ENCODE measurements at regions not wholly inside any gene's neighbourhood (a gene's known extent, or its start where the extent isn't known, plus 50 kb on each side); places are given as distances from the start of the nearest gene placed in this dataset.

DNA sequence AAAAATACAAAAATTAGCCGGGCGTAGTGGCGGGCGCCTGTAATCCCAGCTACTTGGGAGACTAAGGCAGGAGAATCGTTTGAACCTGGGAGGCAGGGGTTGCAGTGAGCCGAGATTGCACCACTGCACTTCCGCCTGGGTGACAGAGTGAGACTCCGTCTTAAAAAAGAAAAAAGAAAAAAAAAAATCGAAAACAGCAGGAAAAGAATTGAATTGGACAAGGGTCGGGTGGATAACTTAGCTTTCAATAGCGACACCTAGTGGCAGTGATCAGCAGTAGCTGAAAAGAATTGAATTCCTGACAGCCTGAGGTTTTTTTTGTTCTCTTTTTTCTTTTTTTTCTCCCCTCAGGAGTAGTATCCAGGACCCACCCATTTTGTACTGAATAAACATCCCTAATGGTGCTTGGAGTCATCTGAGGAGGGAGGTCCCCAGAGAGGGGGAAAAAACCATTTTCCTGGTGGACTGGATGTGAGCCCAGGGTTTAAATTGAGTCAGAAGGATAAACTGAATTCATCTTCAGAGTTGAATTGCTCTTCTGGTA, 55.1 kb downstream of the CYCS start:
- Histone ChIP-seq H3K27me3 (ENCODE audit: control insufficient read depth in 1 of 2, insufficient read depth in 2 of 2, low read length in 2 of 2) (no peaks in the 10 kb centered on the region), H3K4me3 (ENCODE audit: low read depth in 1 of 2, low read length in 2 of 2) (peak overlapping the region in 1 of 2 donors; percentile 19), H3K9me3 (ENCODE audit: control insufficient read depth in 2 of 2, insufficient read depth in 1 of 2, low read depth in 1 of 2, low read length in 1 of 2) (no peaks in the 10 kb centered on the region), H3K36me3 (ENCODE audit: control insufficient read depth in 2 of 2, insufficient read depth in 2 of 2, low read length in 1 of 2) (no peaks in the 10 kb centered on the region), H3K4me1 (ENCODE audit: control insufficient read depth in 2 of 2, insufficient read depth in 2 of 2, low read length in 1 of 2) (no peaks in the 10 kb centered on the region), H3K27ac (ENCODE audit: low read depth in 2 of 2, low read length in 1 of 2) (no peak overlapping the region)
- 7 to 14% methylated on average over 11 of the region's 11 CpGs for WGBS, 2 donors

DNA sequence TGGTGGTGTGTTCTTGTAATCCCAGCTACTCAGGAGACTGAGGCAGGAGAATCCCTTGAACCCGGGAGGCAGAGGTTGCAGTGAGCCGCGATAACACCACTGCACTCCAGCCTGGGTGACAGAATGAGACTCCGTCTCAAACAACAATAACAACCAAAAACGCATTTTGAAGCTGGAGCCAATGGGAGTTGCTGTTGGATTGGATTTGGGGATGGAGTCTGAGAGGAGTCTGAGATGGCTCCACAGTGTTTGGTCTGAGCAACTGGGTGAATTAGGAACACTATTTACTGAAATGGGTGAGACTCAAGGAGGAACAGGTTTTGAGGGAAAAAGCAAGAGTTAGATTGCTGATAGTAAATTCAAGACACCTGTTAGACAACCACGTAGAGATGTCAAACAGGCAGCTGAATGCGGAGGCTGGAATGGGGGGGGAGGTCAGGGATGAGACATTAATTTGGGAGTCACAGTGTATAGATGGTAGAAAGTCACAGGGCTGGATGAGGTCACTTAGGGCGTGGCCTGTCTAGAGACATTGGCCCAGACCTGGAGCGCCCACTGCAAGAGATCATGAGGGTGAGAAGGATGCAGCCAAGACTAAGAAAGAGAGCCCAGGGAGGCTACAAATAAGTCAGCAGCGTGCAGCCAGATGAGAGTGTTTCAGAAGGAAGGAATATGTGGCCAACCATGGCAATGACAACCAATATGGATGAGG, 56.4 kb downstream of the CYCS start:
- Histone ChIP-seq H3K27me3 (ENCODE audit: control insufficient read depth in 1 of 2, insufficient read depth in 2 of 2, low read length in 2 of 2) (no peaks in the 10 kb centered on the region), H3K36me3 (ENCODE audit: control insufficient read depth in 2 of 2, insufficient read depth in 2 of 2, low read length in 1 of 2) (no peaks in the 10 kb centered on the region), H3K4me3 (ENCODE audit: low read depth in 1 of 2, low read length in 2 of 2) (no peak overlapping the region), H3K27ac (ENCODE audit: low read depth in 2 of 2, low read length in 1 of 2) (no peak overlapping the region), H3K9me3 (ENCODE audit: control insufficient read depth in 2 of 2, insufficient read depth in 1 of 2, low read depth in 1 of 2, low read length in 1 of 2) (no peaks in the 10 kb centered on the region), H3K4me1 (ENCODE audit: control insufficient read depth in 2 of 2, insufficient read depth in 2 of 2, low read length in 1 of 2) (no peaks in the 10 kb centered on the region)
- WGBS, 2 donors: 86 to 87% methylated on average over 10 of the region's 10 CpGs

DNA sequence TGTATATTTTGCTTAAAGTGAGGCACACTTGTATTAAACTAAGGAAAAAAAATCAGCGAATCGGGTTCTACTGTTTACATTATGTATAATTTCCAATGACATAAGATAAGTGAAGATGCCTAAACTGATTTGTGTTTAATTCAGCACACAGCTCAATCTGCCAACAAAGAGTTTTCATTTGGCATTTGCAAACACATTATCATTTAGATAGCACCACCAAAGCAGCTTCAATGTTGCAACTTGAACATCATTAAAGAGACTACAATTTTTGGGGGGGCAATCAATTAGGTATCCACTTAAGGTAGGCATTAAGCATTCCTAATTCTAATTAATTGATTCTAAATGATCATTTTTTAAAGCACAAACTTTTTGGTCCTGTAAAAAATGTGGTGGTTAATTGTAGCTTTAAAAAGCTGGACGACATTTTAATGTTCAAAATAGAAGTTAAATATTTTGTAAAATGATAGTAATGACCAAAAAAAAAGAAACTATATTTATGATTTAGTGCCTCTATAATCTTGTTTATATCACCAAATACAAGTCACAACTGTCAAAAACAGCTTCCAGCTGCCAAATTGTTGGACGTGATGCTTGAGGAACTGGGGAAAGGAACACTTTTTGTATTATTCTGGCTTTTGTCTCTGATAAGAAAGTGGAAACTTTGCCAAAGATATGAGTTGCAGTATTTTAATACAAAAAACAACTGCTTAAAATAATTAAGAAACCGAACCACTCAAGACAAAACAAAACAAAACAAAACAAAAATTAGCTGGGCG, 57.1 kb downstream of the CYCS start:
- no peaks in the 10 kb centered on the region for H3K27me3 ChIP-seq (ENCODE audit: control insufficient read depth in 1 of 2, insufficient read depth in 2 of 2, low read length in 2 of 2)
- H3K4me3 ChIP-seq (ENCODE audit: low read depth in 1 of 2, low read length in 2 of 2): no peak overlapping the region
- WGBS, 2 donors: 62 to 70% methylated on average over 6 of the region's 6 CpGs
- no peak overlapping the region for H3K27ac ChIP-seq (ENCODE audit: low read depth in 2 of 2, low read length in 1 of 2)
- H3K36me3 ChIP-seq (ENCODE audit: control insufficient read depth in 2 of 2, insufficient read depth in 2 of 2, low read length in 1 of 2): no peaks in the 10 kb centered on the region
- H3K4me1 ChIP-seq (ENCODE audit: control insufficient read depth in 2 of 2, insufficient read depth in 2 of 2, low read length in 1 of 2): no peaks in the 10 kb centered on the region
- H3K9me3 ChIP-seq (ENCODE audit: control insufficient read depth in 2 of 2, insufficient read depth in 1 of 2, low read depth in 1 of 2, low read length in 1 of 2): no peaks in the 10 kb centered on the region

DNA sequence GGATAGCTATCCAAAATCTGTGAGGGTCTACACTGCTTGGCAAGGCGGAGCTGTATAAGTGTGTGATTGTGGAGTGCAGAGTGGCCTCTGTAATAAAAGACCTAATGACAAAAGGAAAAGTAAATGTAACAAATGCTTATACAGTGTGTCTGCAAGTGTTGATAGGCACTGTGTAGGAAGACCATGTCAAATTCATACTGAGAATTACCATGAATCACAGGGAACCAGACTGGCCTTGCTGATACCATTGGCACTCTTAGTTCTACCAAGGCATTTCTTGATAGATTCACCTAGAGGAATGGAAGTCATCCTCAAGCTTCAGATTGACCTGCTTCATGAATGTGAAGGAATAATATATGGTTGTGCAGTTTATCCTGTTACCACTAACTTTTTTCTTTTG, 58.8 kb downstream of the CYCS start:
- WGBS, 2 donors: 97% methylated on average over 1 of the region's 1 CpG
- Histone ChIP-seq H3K4me3 (ENCODE audit: low read depth in 1 of 2, low read length in 2 of 2) (no peak overlapping the region), H3K4me1 (ENCODE audit: control insufficient read depth in 2 of 2, insufficient read depth in 2 of 2, low read length in 1 of 2) (no peaks in the 10 kb centered on the region), H3K27me3 (ENCODE audit: control insufficient read depth in 1 of 2, insufficient read depth in 2 of 2, low read length in 2 of 2) (no peaks in the 10 kb centered on the region), H3K36me3 (ENCODE audit: control insufficient read depth in 2 of 2, insufficient read depth in 2 of 2, low read length in 1 of 2) (no peaks in the 10 kb centered on the region), H3K9me3 (ENCODE audit: control insufficient read depth in 2 of 2, insufficient read depth in 1 of 2, low read depth in 1 of 2, low read length in 1 of 2) (no peaks in the 10 kb centered on the region), H3K27ac (ENCODE audit: low read depth in 2 of 2, low read length in 1 of 2) (no peak overlapping the region)

DNA sequence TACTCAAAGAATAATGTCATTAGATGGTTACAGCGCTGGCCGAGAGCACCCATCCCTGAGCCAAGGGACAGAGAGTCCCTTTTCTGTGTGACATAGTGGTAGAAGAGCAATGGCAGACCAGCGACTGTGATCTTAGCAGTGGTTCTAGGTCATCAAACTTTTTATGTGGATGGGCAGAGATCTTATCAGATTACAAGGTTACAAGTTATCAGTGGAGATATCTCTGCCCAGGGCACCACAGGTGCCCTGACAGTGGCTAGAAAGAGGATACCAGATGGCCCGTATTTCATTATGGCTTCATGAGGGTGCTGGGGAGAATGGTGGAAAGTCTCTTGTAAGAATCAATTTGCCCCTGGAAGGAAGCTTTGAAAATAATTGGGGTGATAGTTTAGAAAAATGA, 62.7 kb downstream of the CYCS start:
- Histone ChIP-seq H3K36me3 (ENCODE audit: control insufficient read depth in 2 of 2, insufficient read depth in 2 of 2, low read length in 1 of 2) (no peaks in the 10 kb centered on the region), H3K9me3 (ENCODE audit: control insufficient read depth in 2 of 2, insufficient read depth in 1 of 2, low read depth in 1 of 2, low read length in 1 of 2) (no peaks in the 10 kb centered on the region), H3K27ac (ENCODE audit: low read depth in 2 of 2, low read length in 1 of 2) (no peak overlapping the region), H3K27me3 (ENCODE audit: control insufficient read depth in 1 of 2, insufficient read depth in 2 of 2, low read length in 2 of 2) (no peaks in the 10 kb centered on the region), H3K4me3 (ENCODE audit: low read depth in 1 of 2, low read length in 2 of 2) (no peak overlapping the region), H3K4me1 (ENCODE audit: control insufficient read depth in 2 of 2, insufficient read depth in 2 of 2, low read length in 1 of 2) (no peaks in the 10 kb centered on the region)
- 86 to 87% methylated on average over 4 of the region's 4 CpGs for WGBS, 2 donors

DNA sequence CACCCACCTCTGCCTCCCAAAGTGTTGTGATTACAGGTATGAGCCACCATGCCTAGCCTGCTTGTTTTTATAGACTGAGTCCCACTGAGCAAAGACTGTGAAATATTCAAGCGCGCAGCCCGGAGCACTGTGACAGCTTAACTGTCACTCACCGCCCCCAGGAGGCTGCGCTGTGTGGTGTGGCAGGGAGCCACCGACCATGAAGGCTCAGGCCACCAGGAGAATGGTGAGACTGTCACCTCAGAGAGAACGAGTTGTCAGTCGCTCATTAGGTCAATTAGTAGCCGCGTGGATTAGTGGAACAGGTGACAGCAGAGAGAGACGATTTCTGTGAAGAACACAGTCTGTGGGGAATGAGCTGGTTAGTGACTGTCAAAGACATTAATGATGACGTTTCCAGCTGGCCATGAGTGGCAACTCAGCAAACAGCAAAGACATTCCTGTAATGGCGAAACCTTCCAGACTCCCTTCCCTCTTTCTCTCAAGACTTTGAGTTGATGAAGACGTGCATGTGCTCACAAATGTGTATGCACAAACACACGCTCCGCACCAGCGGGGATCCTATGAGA, 64.5 kb downstream of the CYCS start:
- H3K27ac ChIP-seq (ENCODE audit: low read depth in 2 of 2, low read length in 1 of 2): no peak overlapping the region
- H3K27me3 ChIP-seq (ENCODE audit: control insufficient read depth in 1 of 2, insufficient read depth in 2 of 2, low read length in 2 of 2): no peaks in the 10 kb centered on the region
- WGBS, 2 donors: 81 to 86% methylated on average over 17 of the region's 17 CpGs
- no peaks in the 10 kb centered on the region for H3K9me3 ChIP-seq (ENCODE audit: control insufficient read depth in 2 of 2, insufficient read depth in 1 of 2, low read depth in 1 of 2, low read length in 1 of 2)
- no peaks in the 10 kb centered on the region for H3K4me1 ChIP-seq (ENCODE audit: control insufficient read depth in 2 of 2, insufficient read depth in 2 of 2, low read length in 1 of 2)
- H3K4me3 ChIP-seq (ENCODE audit: low read depth in 1 of 2, low read length in 2 of 2): no peak overlapping the region
- H3K36me3 ChIP-seq (ENCODE audit: control insufficient read depth in 2 of 2, insufficient read depth in 2 of 2, low read length in 1 of 2): no peaks in the 10 kb centered on the region

DNA sequence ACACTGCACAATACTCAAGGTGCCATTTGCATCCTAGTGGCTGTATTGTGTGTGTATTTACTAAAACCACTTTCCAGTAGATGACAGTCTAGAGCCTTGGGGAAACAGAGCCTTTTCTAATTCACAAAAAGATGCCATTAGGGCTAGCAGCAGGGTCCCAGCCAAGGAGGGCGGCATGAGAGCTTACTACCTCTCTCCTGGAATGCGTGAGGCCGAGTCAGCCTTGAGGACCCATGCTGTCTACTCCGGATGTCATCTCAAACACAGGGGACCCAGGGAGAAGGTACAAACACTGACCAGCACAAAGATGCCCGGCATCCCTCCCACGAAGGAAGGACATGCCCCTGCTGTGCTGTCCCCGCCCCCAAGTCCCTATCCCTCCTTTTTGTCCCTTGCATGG, 65.5 kb downstream of the CYCS start:
- Histone ChIP-seq H3K4me1 (ENCODE audit: control insufficient read depth in 2 of 2, insufficient read depth in 2 of 2, low read length in 1 of 2) (no peaks in the 10 kb centered on the region), H3K4me3 (ENCODE audit: low read depth in 1 of 2, low read length in 2 of 2) (no peak overlapping the region), H3K9me3 (ENCODE audit: control insufficient read depth in 2 of 2, insufficient read depth in 1 of 2, low read depth in 1 of 2, low read length in 1 of 2) (no peaks in the 10 kb centered on the region), H3K36me3 (ENCODE audit: control insufficient read depth in 2 of 2, insufficient read depth in 2 of 2, low read length in 1 of 2) (no peaks in the 10 kb centered on the region), H3K27me3 (ENCODE audit: control insufficient read depth in 1 of 2, insufficient read depth in 2 of 2, low read length in 2 of 2) (no peaks in the 10 kb centered on the region), H3K27ac (ENCODE audit: low read depth in 2 of 2, low read length in 1 of 2) (no peak overlapping the region)
- WGBS, 2 donors: 88 to 90% methylated on average over 7 of the region's 7 CpGs

DNA sequence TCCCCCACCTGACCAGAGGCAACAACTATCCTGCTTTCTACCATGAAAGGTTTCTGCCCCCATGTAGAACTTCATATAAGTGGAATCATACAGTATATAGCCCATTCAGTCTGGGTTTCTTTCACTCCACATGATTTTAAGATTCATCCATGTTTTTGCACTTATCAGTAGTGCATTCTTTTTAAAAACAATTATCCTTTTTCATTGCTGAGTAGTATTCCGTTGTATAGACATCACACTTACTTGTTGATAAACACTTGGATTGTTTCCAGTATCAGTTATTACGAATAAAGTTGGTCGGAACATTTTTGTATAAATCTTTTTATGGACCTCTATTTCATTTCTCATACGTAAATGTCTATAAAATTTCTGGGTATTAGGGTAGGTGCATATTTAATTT, 68.7 kb downstream of the CYCS start:
- no peaks in the 10 kb centered on the region for H3K36me3 ChIP-seq (ENCODE audit: control insufficient read depth in 2 of 2, insufficient read depth in 2 of 2, low read length in 1 of 2)

DNA sequence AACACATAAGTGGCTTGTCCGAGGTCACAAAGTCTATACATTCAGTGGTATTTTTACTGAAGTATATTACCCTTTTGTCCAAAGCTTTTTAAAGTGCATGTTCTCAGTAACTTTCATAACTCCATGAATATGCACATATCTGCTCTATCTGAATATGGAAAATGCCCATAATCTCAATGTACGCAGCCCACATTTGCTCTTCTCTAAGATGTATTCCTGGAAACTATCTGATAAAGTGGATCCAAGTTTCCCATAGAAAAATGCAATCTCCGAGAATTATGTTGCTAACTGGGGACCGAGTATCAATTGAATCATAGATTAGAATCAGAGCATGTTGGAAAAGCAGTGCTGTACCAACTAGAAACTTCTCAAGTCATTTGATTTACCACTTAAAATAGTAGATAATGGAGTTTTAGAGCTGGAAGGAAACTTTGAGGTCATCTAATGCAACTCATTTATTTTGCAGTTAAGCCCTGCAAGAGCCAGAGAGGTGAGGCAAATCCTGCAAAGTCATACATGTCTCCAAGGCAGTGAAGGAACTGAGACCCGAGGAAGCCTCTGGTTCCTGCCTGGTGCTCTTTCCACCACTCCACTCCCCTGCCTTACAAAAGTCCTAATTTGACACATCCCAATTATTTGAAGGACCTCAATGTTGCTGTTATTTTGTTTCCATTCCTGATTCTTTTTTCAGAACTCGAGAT, 69.4 kb downstream of the CYCS start:
- no peaks in the 10 kb centered on the region for H3K36me3 ChIP-seq (ENCODE audit: control insufficient read depth in 2 of 2, insufficient read depth in 2 of 2, low read length in 1 of 2)
- no peaks in the 10 kb centered on the region for H3K27me3 ChIP-seq (ENCODE audit: control insufficient read depth in 1 of 2, insufficient read depth in 2 of 2, low read length in 2 of 2)
- H3K4me1 ChIP-seq (ENCODE audit: control insufficient read depth in 2 of 2, insufficient read depth in 2 of 2, low read length in 1 of 2): no peaks in the 10 kb centered on the region
- H3K27ac ChIP-seq (ENCODE audit: low read depth in 2 of 2, low read length in 1 of 2): no peak overlapping the region
- H3K9me3 ChIP-seq (ENCODE audit: control insufficient read depth in 2 of 2, insufficient read depth in 1 of 2, low read depth in 1 of 2, low read length in 1 of 2): no peaks in the 10 kb centered on the region
- H3K4me3 ChIP-seq (ENCODE audit: low read depth in 1 of 2, low read length in 2 of 2): no peak overlapping the region
- WGBS, 2 donors: 79 to 82% methylated on average over 6 of the region's 6 CpGs

More for the DNA sequence above, 68.7 kb downstream of the CYCS start:
- no peaks in the 10 kb centered on the region for H3K4me1 ChIP-seq (ENCODE audit: control insufficient read depth in 2 of 2, insufficient read depth in 2 of 2, low read length in 1 of 2)
- no peak overlapping the region for H3K27ac ChIP-seq (ENCODE audit: low read depth in 2 of 2, low read length in 1 of 2)
- 88 to 93% methylated on average over 4 of the region's 4 CpGs for WGBS, 2 donors
- H3K4me3 ChIP-seq (ENCODE audit: low read depth in 1 of 2, low read length in 2 of 2): no peak overlapping the region
- no peaks in the 10 kb centered on the region for H3K9me3 ChIP-seq (ENCODE audit: control insufficient read depth in 2 of 2, insufficient read depth in 1 of 2, low read depth in 1 of 2, low read length in 1 of 2)
- no peaks in the 10 kb centered on the region for H3K27me3 ChIP-seq (ENCODE audit: control insufficient read depth in 1 of 2, insufficient read depth in 2 of 2, low read length in 2 of 2)

All from esophagus (tissue), 2 donors.